ENCODE measurements at regions not wholly inside any gene's neighbourhood (a gene's known extent, or its start where the extent isn't known, plus 50 kb on each side); places are given as distances from the start of the nearest gene placed in this dataset.

GRCh38 chr13:20301015-20301402 lies 68.9 kb upstream of the GJB6 start:
- Histone ChIP-seq H3K9me3 (ENCODE audit: control extremely low read depth in 1 of 3, control insufficient read depth in 2 of 3, insufficient read depth in 1 of 3, low read length in 2 of 3) (peaks cover 0 to 4% (median 0%) of the 10 kb centered on the region in 3 donors), H3K4me3 (ENCODE audit: control extremely low read depth in 1 of 5, extremely low read depth in 1 of 5, insufficient read depth in 1 of 5, low read depth in 2 of 5, low read length in 4 of 5) (no peak overlapping the region), H3K27ac (ENCODE audit: low read length in 2 of 2) (no peak overlapping the region), H3K27me3 (replicated peaks in 1 of 4; ENCODE audit: control extremely low read depth in 1 of 4, control insufficient read depth in 3 of 4, insufficient read depth in 4 of 4, low read length in 3 of 4) (peaks cover 0 to 28% (median 11%) of the 10 kb centered on the region in 4 experiments), H3K4me1 (ENCODE audit: control insufficient read depth in 2 of 2, insufficient read depth in 2 of 2, low read length in 2 of 2) (peaks cover 0 to 5% of the 10 kb centered on the region in 2 donors), H3K9ac (ENCODE audit: low read length) (no peak overlapping the region), H2AFZ (ENCODE audit: insufficient read depth, low read depth, low read length, poor library complexity, severe bottlenecking) (no peak overlapping the region), H4K20me1 (ENCODE audit: control insufficient read depth, insufficient read depth, low read length, poor library complexity, severe bottlenecking) (no peaks in the 10 kb centered on the region), H3K4me2 (replicated peaks; ENCODE audit: low read depth, low read length, poor library complexity, severe bottlenecking) (no peak overlapping the region), H3K79me2 (ENCODE audit: control insufficient read depth, insufficient read depth, low read length) (no peaks in the 10 kb centered on the region), H3K36me3 (replicated peaks in 1 of 2; ENCODE audit: control extremely low read depth in 1 of 2, control insufficient read depth in 1 of 2, extremely low read depth in 1 of 2, insufficient read depth in 2 of 2, low read length in 1 of 2) (no peaks in the 10 kb centered on the region)
- no peak overlapping the region for H3K27ac Mint-ChIP-seq
- H3K4me1 Mint-ChIP-seq: no peaks in the 10 kb centered on the region
- no peak overlapping the region for H3K4me3 Mint-ChIP-seq
- DNase-seq (no peak), ATAC-seq (ENCODE audit: low read depth) (no peak)
- CTCF ChIA-PET: no interaction called here
- peaks cover 50% of the 10 kb centered on the region for H3K27me3 Mint-ChIP-seq
- no peaks in the 10 kb centered on the region for H3K9me3 Mint-ChIP-seq (ENCODE audit: insufficient read depth)
- POLR2A ChIA-PET: no interaction called here
- TF ChIP-seq EZH2 (IDR thresholded peaks at IDR 0.05; ENCODE audit: borderline replicate concordance, insufficient read depth, low read depth, low read length, poor library complexity, severe bottlenecking): no peak
- TF ChIP-seq CTCF (IDR thresholded peaks at IDR 0.05): no peak
- WGBS (ENCODE audit: insufficient coverage): 64% methylated on average over 4 of the region's 7 CpGs
- intact Hi-C loops (cut with micrococcal nuclease): no loop called here

- Histone ChIP-seq H3K36me3 (replicated peaks in 1 of 2; ENCODE audit: control extremely low read depth in 1 of 2, control insufficient read depth in 1 of 2, extremely low read depth in 1 of 2, insufficient read depth in 2 of 2, low read length in 1 of 2) (no peaks in the 10 kb centered on the region), H3K9me3 (ENCODE audit: control extremely low read depth in 1 of 3, control insufficient read depth in 2 of 3, insufficient read depth in 1 of 3, low read length in 2 of 3) (peaks cover 0 to 4% (median 0%) of the 10 kb centered on the region in 3 donors), H2AFZ (ENCODE audit: insufficient read depth, low read depth, low read length, poor library complexity, severe bottlenecking) (no peak overlapping the region), H3K27me3 (replicated peaks in 1 of 4; ENCODE audit: control extremely low read depth in 1 of 4, control insufficient read depth in 3 of 4, insufficient read depth in 4 of 4, low read length in 3 of 4) (peaks cover 0 to 13% (median 5%) of the 10 kb centered on the region in 4 experiments), H3K27ac (ENCODE audit: low read length in 2 of 2) (no peak overlapping the region), H3K79me2 (ENCODE audit: control insufficient read depth, insufficient read depth, low read length) (no peaks in the 10 kb centered on the region), H4K20me1 (ENCODE audit: control insufficient read depth, insufficient read depth, low read length, poor library complexity, severe bottlenecking) (no peaks in the 10 kb centered on the region), H3K4me1 (ENCODE audit: control insufficient read depth in 2 of 2, insufficient read depth in 2 of 2, low read length in 2 of 2) (peaks cover 0 to 5% of the 10 kb centered on the region in 2 donors), H3K4me2 (replicated peaks; ENCODE audit: low read depth, low read length, poor library complexity, severe bottlenecking) (no peak overlapping the region), H3K9ac (ENCODE audit: low read length) (no peak overlapping the region), H3K4me3 (ENCODE audit: control extremely low read depth in 1 of 5, extremely low read depth in 1 of 5, insufficient read depth in 1 of 5, low read depth in 2 of 5, low read length in 4 of 5) (no peak overlapping the region)
- no peak for TF ChIP-seq CTCF (IDR thresholded peaks at IDR 0.05)
- TF ChIP-seq EZH2 (IDR thresholded peaks at IDR 0.05; ENCODE audit: borderline replicate concordance, insufficient read depth, low read depth, low read length, poor library complexity, severe bottlenecking): no peak
- Mint-ChIP-seq H3K27ac (no peak overlapping the region), H3K4me3 (no peak overlapping the region), H3K9me3 (ENCODE audit: insufficient read depth) (no peaks in the 10 kb centered on the region), H3K27me3 (peaks cover 44% of the 10 kb centered on the region), H3K4me1 (no peaks in the 10 kb centered on the region)
- CTCF ChIA-PET: no interaction called here
- intact Hi-C loops (cut with micrococcal nuclease): no loop called here
- POLR2A ChIA-PET: no interaction called here
- no peak for DNase-seq
- WGBS (ENCODE audit: insufficient coverage): no CpG with 5 or more reads among the region's 3 CpGs
- ATAC-seq (ENCODE audit: low read depth): no peak
These were observed 65.1 kb upstream of the GJB6 start for GRCh38 chr13:20297181-20297580.
